Testis (tissue), 2 donors: ENCODE measurements at regions not wholly inside any gene's neighbourhood (a gene's known extent, or its start where the extent isn't known, plus 50 kb on each side); places are given as distances from the start of the nearest gene placed in this dataset.

ENCODE experiments used
- DNase-seq: peaks from one replicate; pipeline ENCODE4 v3.0.0-alpha.2; 2019
- H3K27ac ChIP-seq, 2 donors: fragments of 200-600 bp; sonication (generic); one replicate each; pipeline ENCODE4 v1.5.1; 2019
- H3K27me3 ChIP-seq: fragments of 200-600 bp; sonication (generic); one replicate; pipeline ENCODE4 v1.5.1; 2019
- H3K36me3 ChIP-seq: fragments of 200-600 bp; sonication (generic); one replicate; pipeline ENCODE4 v1.5.1; 2017; ENCODE audit warnings: low read depth; ENCODE audit errors: missing control alignments
- H3K4me1 ChIP-seq: fragments of 200-600 bp; sonication (generic); one replicate; pipeline ENCODE4 v1.5.1; 2019
- H3K4me3 ChIP-seq, 2 donors: fragments of 200-600 bp; sonication (generic); one replicate each; pipeline ENCODE4 v1.5.1; 2017 to 2019
- H3K9me3 ChIP-seq: fragments of 200-600 bp; sonication (generic); one replicate; pipeline ENCODE4 v1.5.1; 2017
- POLR2A ChIP-seq: fragments of 450-650 bp; IDR thresholded peaks from one replicate; pipeline ENCODE4 v1.6.1; 2017; ENCODE audit warnings: antibody characterized with exemption, mild to moderate bottlenecking, moderate library complexity
- WGBS, 2 donors: methylation state at CpG; one replicate each; pipeline ENCODE4 v1.1.5; 2018; 5-methylcytosine and 5-hydroxymethylcytosine counted together
- intact Hi-C: fragments of 100-400 bp; cut with DNase I; formaldehyde crosslinking; loops from one replicate; pipeline ENCODE4 v1.15.1; 2023; ENCODE audit warnings: low total_unique reads
- TF ChIP-seq, protein P1 (sequence below), 3 experiments: fragments of 450-650 bp in 2 of 3; fragments of 200-600 bp in 1 of 3; sonication (generic) in 1 of 3; IDR thresholded peaks; one replicate each; pipeline ENCODE4 v1.5.1; 2016 to 2019; ENCODE audit warnings: antibody characterized with exemption in 3 of 3, mild to moderate bottlenecking in 2 of 3, moderate library complexity in 1 of 3

DNA sequence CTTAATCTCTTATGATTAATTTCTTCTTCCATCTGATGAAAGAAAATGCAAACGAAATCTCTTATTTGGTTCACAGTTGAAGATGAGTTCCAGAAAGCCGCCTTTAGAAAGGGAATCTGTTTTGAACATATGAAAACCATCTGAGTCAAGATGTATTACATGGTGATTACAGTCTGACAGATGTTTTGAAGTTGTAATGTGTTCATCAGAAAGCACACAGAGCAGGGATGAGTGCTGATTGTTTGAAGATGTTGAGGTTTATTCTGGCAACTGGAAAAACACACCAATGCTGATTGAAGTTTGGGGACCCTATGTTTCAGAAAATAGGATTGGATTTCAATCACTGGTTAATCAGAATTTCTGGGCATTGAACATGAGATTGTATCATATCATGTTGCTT, 99.7 kb downstream of the TMSB4Y start:
- Histone ChIP-seq H3K4me3 (no peak overlapping the region), H3K9me3 (no peaks in the 10 kb centered on the region), H3K4me1 (no peaks in the 10 kb centered on the region), H3K27me3 (no peaks in the 10 kb centered on the region), H3K27ac (no peak overlapping the region), H3K36me3 (no peaks in the 10 kb centered on the region)
- DNase-seq: no peak
- intact Hi-C loops: no loop called here
- TF ChIP-seq POLR2A: no peak
- TF ChIP-seq, protein P1, sequence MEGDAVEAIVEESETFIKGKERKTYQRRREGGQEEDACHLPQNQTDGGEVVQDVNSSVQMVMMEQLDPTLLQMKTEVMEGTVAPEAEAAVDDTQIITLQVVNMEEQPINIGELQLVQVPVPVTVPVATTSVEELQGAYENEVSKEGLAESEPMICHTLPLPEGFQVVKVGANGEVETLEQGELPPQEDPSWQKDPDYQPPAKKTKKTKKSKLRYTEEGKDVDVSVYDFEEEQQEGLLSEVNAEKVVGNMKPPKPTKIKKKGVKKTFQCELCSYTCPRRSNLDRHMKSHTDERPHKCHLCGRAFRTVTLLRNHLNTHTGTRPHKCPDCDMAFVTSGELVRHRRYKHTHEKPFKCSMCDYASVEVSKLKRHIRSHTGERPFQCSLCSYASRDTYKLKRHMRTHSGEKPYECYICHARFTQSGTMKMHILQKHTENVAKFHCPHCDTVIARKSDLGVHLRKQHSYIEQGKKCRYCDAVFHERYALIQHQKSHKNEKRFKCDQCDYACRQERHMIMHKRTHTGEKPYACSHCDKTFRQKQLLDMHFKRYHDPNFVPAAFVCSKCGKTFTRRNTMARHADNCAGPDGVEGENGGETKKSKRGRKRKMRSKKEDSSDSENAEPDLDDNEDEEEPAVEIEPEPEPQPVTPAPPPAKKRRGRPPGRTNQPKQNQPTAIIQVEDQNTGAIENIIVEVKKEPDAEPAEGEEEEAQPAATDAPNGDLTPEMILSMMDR (IDR thresholded peaks at IDR 0.05): no peak
- 73 to 76% methylated on average over 2 of the region's 2 CpGs for WGBS, 2 donors

DNA sequence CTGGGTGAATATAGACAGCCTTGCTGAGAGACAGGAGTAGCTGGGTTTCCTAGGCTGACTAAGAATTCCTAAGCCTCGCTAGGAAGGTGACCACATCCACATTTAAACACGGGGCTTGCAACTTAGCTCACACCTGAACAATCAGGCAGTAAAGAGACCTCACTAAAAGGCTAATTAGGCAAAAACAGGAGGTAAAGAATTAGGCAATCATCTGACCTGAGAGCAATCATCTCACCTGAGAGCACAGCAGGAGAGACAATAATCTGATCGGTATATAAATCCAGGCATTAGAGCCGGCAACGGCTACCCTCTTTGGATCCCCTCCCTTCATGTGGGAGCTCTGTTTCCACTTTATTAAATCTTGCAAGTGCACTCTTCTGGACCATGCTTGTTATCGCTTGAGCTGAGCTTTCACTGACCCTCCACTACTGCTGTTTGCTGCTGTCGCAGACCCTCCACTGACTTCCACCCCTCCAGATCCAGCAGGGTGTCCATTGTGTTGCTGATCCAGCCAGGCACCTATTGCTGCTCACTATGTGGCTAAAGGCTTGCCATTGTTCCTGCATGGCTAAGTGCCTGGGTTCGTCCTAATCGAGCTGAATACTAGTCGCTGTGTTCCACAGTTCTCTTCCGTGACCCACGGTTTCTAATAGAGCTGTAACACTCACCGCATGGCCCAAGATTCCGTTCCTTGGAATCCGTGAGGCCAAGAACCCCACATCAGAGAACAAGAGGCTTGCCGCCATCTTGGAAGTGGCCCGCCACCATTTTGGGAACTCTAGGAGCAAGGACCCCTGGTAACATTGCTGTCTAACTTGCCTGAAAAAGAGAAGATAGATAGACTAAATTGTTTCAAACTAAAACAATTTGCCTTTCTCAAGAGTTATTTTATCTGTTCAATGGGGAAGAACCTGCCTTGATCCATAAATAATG, 100.7 kb downstream of the TMSB4Y start:
- Histone ChIP-seq H3K9me3 (no peaks in the 10 kb centered on the region), H3K36me3 (no peaks in the 10 kb centered on the region), H3K27me3 (no peaks in the 10 kb centered on the region), H3K27ac (no peak overlapping the region), H3K4me3 (no peak overlapping the region), H3K4me1 (no peaks in the 10 kb centered on the region)
- DNase-seq: peak; percentile 14
- intact Hi-C loops: no loop called here
- TF ChIP-seq, protein P1 (IDR thresholded peaks at IDR 0.05): no peak
- no peak for TF ChIP-seq POLR2A
- 62 to 74% methylated on average over 12 to 17 of the region's 17 CpGs for WGBS, 2 donors

DNA sequence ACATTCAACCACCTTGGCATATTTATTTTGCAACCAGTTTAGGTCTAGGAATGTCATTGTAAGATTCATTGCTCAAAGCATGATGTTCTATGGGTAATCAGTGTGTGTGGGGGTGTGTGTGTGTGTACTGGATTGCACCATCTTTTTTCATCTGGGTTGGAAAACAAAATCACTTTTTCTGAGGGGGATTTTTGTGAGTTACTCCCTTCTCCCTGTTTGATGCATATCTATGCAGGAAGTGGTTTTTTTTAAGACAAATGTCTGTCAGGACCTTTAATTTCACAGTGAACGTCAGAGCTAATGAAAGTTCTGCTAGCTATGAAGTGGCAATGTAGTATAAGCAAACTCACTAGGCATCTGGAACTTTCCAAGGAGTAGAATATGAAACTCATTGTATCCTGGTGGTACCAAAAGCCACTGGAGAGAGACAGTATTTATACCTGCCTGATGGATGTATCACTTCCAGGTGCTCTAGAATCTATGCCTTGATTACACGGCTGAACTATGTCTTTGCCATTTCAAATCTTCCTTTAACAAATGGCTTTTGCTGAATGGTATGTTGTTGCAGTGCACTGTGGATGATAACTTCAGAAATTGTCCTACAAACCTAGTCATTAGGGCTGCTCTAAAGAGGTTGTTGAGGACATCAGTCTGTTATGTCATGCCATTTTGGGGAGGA, 101.5 kb downstream of the TMSB4Y start:
- no peak for TF ChIP-seq POLR2A
- TF ChIP-seq, protein P1 (IDR thresholded peaks at IDR 0.05): no peak
- Histone ChIP-seq H3K36me3 (no peaks in the 10 kb centered on the region), H3K4me1 (no peaks in the 10 kb centered on the region), H3K4me3 (no peak overlapping the region), H3K27me3 (no peaks in the 10 kb centered on the region), H3K27ac (no peak overlapping the region), H3K9me3 (no peaks in the 10 kb centered on the region)
- WGBS, 2 donors: 34 to 49% methylated on average over 2 of the region's 2 CpGs
- DNase-seq: no peak
- intact Hi-C loops: no loop called here

DNA sequence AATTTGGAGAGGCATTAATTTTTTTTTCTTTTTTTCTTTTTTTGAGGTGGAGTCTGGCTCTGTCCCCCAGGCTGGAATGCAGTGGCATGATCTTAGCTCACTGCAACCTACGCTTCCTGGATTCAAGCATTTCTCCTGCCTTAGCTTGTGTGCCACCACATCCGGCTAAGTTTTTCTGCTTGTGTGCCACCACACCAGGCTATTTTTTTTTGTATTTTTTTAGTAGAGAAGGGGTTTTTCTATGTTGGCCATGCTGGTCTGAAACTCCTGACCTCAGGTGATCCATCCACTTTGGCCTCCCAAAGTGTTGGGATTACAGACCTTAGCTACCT, 102.0 kb downstream of the TMSB4Y start:
- intact Hi-C loops: no loop called here
- Histone ChIP-seq H3K27ac (no peak overlapping the region), H3K27me3 (no peaks in the 10 kb centered on the region), H3K9me3 (no peaks in the 10 kb centered on the region), H3K4me1 (no peaks in the 10 kb centered on the region), H3K4me3 (no peak overlapping the region), H3K36me3 (no peaks in the 10 kb centered on the region)
- 88 to 100% methylated on average over 2 of the region's 2 CpGs for WGBS, 2 donors
- TF ChIP-seq POLR2A: no peak
- TF ChIP-seq, protein P1 (IDR thresholded peaks at IDR 0.05): no peak
- DNase-seq: no peak
